ENCODE measurements at regions not wholly inside any gene's neighbourhood (a gene's known extent, or its start where the extent isn't known, plus 50 kb on each side); places are given as distances from the start of the nearest gene placed in this dataset.
"Not testable (repeated sequence)": the region's sequence is repeated elsewhere in the genome, so short reads cannot be mapped to it uniquely, and the experiment has no call there.

GRCh38 chr1:206334481-206334880, 131.1 kb downstream of the SRGAP2 start:
- H3K36me3 Mint-ChIP-seq (ENCODE audit: low read depth); H3K9me3 Mint-ChIP-seq; H3K4me3 Mint-ChIP-seq; H3K4me1 Mint-ChIP-seq (ENCODE audit: low read depth); H3K27ac Mint-ChIP-seq; H3K27me3 Mint-ChIP-seq: not testable (repeated sequence)

GRCh38 chr1:206335162-206335561, 131.8 kb downstream of the SRGAP2 start:
- not testable (repeated sequence) for H3K4me3 Mint-ChIP-seq; H3K9me3 Mint-ChIP-seq; H3K27me3 Mint-ChIP-seq; H3K36me3 Mint-ChIP-seq (ENCODE audit: low read depth); H3K27ac Mint-ChIP-seq; H3K4me1 Mint-ChIP-seq (ENCODE audit: low read depth)

- not testable (repeated sequence) for H3K9me3 Mint-ChIP-seq; H3K36me3 Mint-ChIP-seq (ENCODE audit: low read depth); H3K4me1 Mint-ChIP-seq (ENCODE audit: low read depth); H3K4me3 Mint-ChIP-seq; H3K27ac Mint-ChIP-seq; H3K27me3 Mint-ChIP-seq
Observed at GRCh38 chr1:206335875-206336846, 132.8 kb downstream of the SRGAP2 start.

GRCh38 chr1:206337024-206337423, 133.3 kb upstream of the IKBKE start:
- not testable (repeated sequence) for H3K4me1 Mint-ChIP-seq (ENCODE audit: low read depth); H3K4me3 Mint-ChIP-seq; H3K36me3 Mint-ChIP-seq (ENCODE audit: low read depth); H3K9me3 Mint-ChIP-seq; H3K27ac Mint-ChIP-seq; H3K27me3 Mint-ChIP-seq

- H3K36me3 Mint-ChIP-seq (ENCODE audit: low read depth); H3K9me3 Mint-ChIP-seq: not testable (repeated sequence)
Observed at GRCh38 chr1:206350493-206351275, 119.6 kb upstream of the IKBKE start.

GRCh38 chr1:206351276-206352052, 118.8 kb upstream of the IKBKE start:
- H3K9me3 Mint-ChIP-seq; H3K36me3 Mint-ChIP-seq (ENCODE audit: low read depth); H3K27ac Mint-ChIP-seq; H3K4me3 Mint-ChIP-seq; H3K4me1 Mint-ChIP-seq (ENCODE audit: low read depth); H3K27me3 Mint-ChIP-seq: not testable (repeated sequence)

More at GRCh38 chr1:206350493-206351275, 119.6 kb upstream of the IKBKE start:
- H3K27ac Mint-ChIP-seq; H3K4me3 Mint-ChIP-seq; H3K27me3 Mint-ChIP-seq; H3K4me1 Mint-ChIP-seq (ENCODE audit: low read depth): not testable (repeated sequence)

- H3K36me3 Mint-ChIP-seq (ENCODE audit: low read depth); H3K27me3 Mint-ChIP-seq; H3K9me3 Mint-ChIP-seq: not testable (repeated sequence)
- H3K4me3 Mint-ChIP-seq: peak overlapping the region; percentile 32
- peaks cover 17% of the 10 kb centered on the region for H3K4me1 Mint-ChIP-seq (ENCODE audit: low read depth)
- peak overlapping the region; percentile 91 for H3K27ac Mint-ChIP-seq
Observed at GRCh38 chr1:206356310-206356709, 114.0 kb upstream of the IKBKE start.

GRCh38 chr1:206357962-206358361, 112.3 kb upstream of the IKBKE start:
- not testable (repeated sequence) for H3K36me3 Mint-ChIP-seq (ENCODE audit: low read depth); H3K9me3 Mint-ChIP-seq; H3K27me3 Mint-ChIP-seq
- peaks cover 21% of the 10 kb centered on the region for H3K4me1 Mint-ChIP-seq (ENCODE audit: low read depth)
- H3K27ac Mint-ChIP-seq: peak overlapping the region; percentile 81
- peak overlapping the region; percentile 20 for H3K4me3 Mint-ChIP-seq

GRCh38 chr1:206358771-206359170, 111.5 kb upstream of the IKBKE start:
- not testable (repeated sequence) for H3K27me3 Mint-ChIP-seq; H3K36me3 Mint-ChIP-seq (ENCODE audit: low read depth); H3K4me3 Mint-ChIP-seq; H3K27ac Mint-ChIP-seq; H3K9me3 Mint-ChIP-seq
- H3K4me1 Mint-ChIP-seq (ENCODE audit: low read depth): peaks cover 24% of the 10 kb centered on the region

GRCh38 chr1:206359377-206359776, 110.9 kb upstream of the IKBKE start:
- peaks cover 26% of the 10 kb centered on the region for H3K4me1 Mint-ChIP-seq (ENCODE audit: low read depth)
- H3K4me3 Mint-ChIP-seq; H3K27me3 Mint-ChIP-seq; H3K27ac Mint-ChIP-seq; H3K9me3 Mint-ChIP-seq; H3K36me3 Mint-ChIP-seq (ENCODE audit: low read depth): not testable (repeated sequence)

- H3K36me3 Mint-ChIP-seq (ENCODE audit: low read depth); H3K4me3 Mint-ChIP-seq; H3K27ac Mint-ChIP-seq; H3K27me3 Mint-ChIP-seq; H3K9me3 Mint-ChIP-seq: not testable (repeated sequence)
- H3K4me1 Mint-ChIP-seq (ENCODE audit: low read depth): peaks cover 14% of the 10 kb centered on the region
Observed at GRCh38 chr1:206361978-206362543, 108.2 kb upstream of the IKBKE start.

- H3K9me3 Mint-ChIP-seq; H3K27me3 Mint-ChIP-seq; H3K36me3 Mint-ChIP-seq (ENCODE audit: low read depth); H3K4me3 Mint-ChIP-seq; H3K27ac Mint-ChIP-seq: not testable (repeated sequence)
- H3K4me1 Mint-ChIP-seq (ENCODE audit: low read depth): peaks cover 12% of the 10 kb centered on the region
Observed at GRCh38 chr1:206362994-206363393, 107.3 kb upstream of the IKBKE start.

- not testable (repeated sequence) for H3K4me1 Mint-ChIP-seq (ENCODE audit: low read depth); H3K36me3 Mint-ChIP-seq (ENCODE audit: low read depth); H3K4me3 Mint-ChIP-seq; H3K27me3 Mint-ChIP-seq; H3K27ac Mint-ChIP-seq; H3K9me3 Mint-ChIP-seq
Observed at GRCh38 chr1:206365271-206365670, 105.0 kb upstream of the IKBKE start.

GRCh38 chr1:206366131-206366530, 104.1 kb upstream of the IKBKE start:
- H3K9me3 Mint-ChIP-seq; H3K4me3 Mint-ChIP-seq; H3K36me3 Mint-ChIP-seq (ENCODE audit: low read depth); H3K27ac Mint-ChIP-seq; H3K27me3 Mint-ChIP-seq; H3K4me1 Mint-ChIP-seq (ENCODE audit: low read depth): not testable (repeated sequence)

GRCh38 chr1:206366772-206367171, 103.5 kb upstream of the IKBKE start:
- not testable (repeated sequence) for H3K27me3 Mint-ChIP-seq; H3K27ac Mint-ChIP-seq; H3K9me3 Mint-ChIP-seq; H3K4me3 Mint-ChIP-seq; H3K36me3 Mint-ChIP-seq (ENCODE audit: low read depth); H3K4me1 Mint-ChIP-seq (ENCODE audit: low read depth)
